A673 (cell line): ENCODE measurements at regions not wholly inside any gene's neighbourhood (a gene's known extent, or its start where the extent isn't known, plus 50 kb on each side); places are given as distances from the start of the nearest gene placed in this dataset.

Experiments
- CTCF ChIP-seq: fragments of 300-800, 200-600 bp; sonication (generic); conservative IDR thresholded peaks from 2 replicates; pipeline ENCODE4 v1.5.1; 2017; ENCODE audit warnings: low read depth, mild to moderate bottlenecking, antibody characterized with exemption, low read length, moderate library complexity, mixed read lengths
- EZH2 ChIP-seq: fragments of 200-600 bp; sonication (generic); IDR thresholded peaks from 2 replicates; pipeline ENCODE4 v1.6.1; 2017; ENCODE audit warnings: borderline replicate concordance, low read depth, mild to moderate bottlenecking, mixed read lengths, antibody characterized with exemption, low read length; ENCODE audit not compliant: poor library complexity, severe bottlenecking

DNA sequence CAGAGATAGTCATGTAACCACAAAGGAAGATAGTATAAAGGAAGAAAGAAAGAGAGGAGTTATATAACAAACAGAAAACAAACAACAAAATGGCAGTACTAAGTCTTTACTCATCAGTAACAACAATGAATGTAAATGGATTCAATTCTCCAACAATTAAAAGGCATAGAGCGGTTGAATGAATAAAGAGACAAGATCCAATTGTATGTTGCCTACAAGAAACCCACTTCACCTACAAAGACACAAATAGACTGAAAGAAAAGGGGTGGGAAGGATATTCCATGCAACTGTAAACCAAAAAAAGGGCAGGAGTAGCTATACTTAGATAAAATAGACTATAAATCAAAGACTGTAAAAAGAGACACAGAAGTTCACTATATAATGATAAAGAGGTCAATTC, 157.3 kb upstream of the CREB1 start:
- TF ChIP-seq CTCF: no peak
- TF ChIP-seq EZH2: no peak
